IMR-90 (cell line): ENCODE measurements at regions not wholly inside any gene's neighbourhood (a gene's known extent, or its start where the extent isn't known, plus 50 kb on each side); places are given as distances from the start of the nearest gene placed in this dataset.

Source experiments
- ATAC-seq: fragments of 200-7000 bp; cut with Tn5 transposase; 2 replicates; pipeline ENCODE4 v1.9.1; 2020; ENCODE audit warnings: low read depth, mild to moderate bottlenecking, moderate library complexity
- BruUV-seq: library from RNA; stranded (reverse); fragments of 400-500 nt; replicated peaks from 2 replicates; lab custom pipeline; 2021; lab: Mats Ljungman, UMichigan
- CTCF ChIA-PET: fragments of 300-600 bp; formaldehyde crosslinking; extraction: SDS; loops from one replicate; lab custom pipeline; 2021; ENCODE audit warnings: antibody characterized with exemption; lab: Yijun Ruan, JAX
- POLR2A ChIA-PET: fragments of 300-600 bp; sonication (Branson Sonifier 250); formaldehyde crosslinking; loops from one replicate; lab custom pipeline; 2022; ENCODE audit warnings: antibody characterized with exemption; ENCODE audit not compliant: unreplicated experiment; lab: Charles Lee
- DNase-seq: peaks from one replicate; pipeline ENCODE4 v3.0.0; 2013
- H2AFZ ChIP-seq: replicated peaks from 2 replicates; pipeline ENCODE3; 2013; ENCODE audit warnings: low read length, mild to moderate bottlenecking; ENCODE audit not compliant: poor library complexity
- H2AK5ac ChIP-seq: 2 replicates; pipeline ENCODE4 v1.6.1; 2013; ENCODE audit warnings: low read depth, low read length, inconsistent platforms
- H2AK9ac ChIP-seq: replicated peaks from 2 replicates; pipeline ENCODE3; 2013; ENCODE audit warnings: mild to moderate bottlenecking, low read depth, low read length, moderate library complexity; ENCODE audit not compliant: poor library complexity
- H2BK120ac ChIP-seq: 2 replicates; pipeline ENCODE4 v1.6.1; 2013; ENCODE audit warnings: low read depth, low read length, inconsistent platforms
- H2BK15ac ChIP-seq: 3 replicates; pipeline ENCODE4 v1.6.1; 2013; ENCODE audit warnings: low read depth, low read length, inconsistent platforms
- H2BK20ac ChIP-seq: 2 replicates; pipeline ENCODE4 v1.6.1; 2013; ENCODE audit warnings: low read depth, mild to moderate bottlenecking, inconsistent platforms, low read length, moderate library complexity
- H2BK5ac ChIP-seq: 2 replicates; pipeline ENCODE4 v1.6.1; 2013; ENCODE audit warnings: mild to moderate bottlenecking, low read depth, low read length, inconsistent platforms; ENCODE audit not compliant: poor library complexity, severe bottlenecking
- H3K14ac ChIP-seq: replicated peaks from 2 replicates; pipeline ENCODE4 v1.6.1; 2013; ENCODE audit warnings: low read depth, low read length, inconsistent platforms
- H3K18ac ChIP-seq: 2 replicates; pipeline ENCODE4 v1.6.1; 2013; ENCODE audit warnings: low read depth, low read length, control low read depth
- H3K23ac ChIP-seq: 2 replicates; pipeline ENCODE4 v1.6.1; 2013; ENCODE audit warnings: low read depth, low read length, inconsistent platforms
- H3K27ac ChIP-seq: 2 replicates; pipeline ENCODE4 v1.5.1; 2013; ENCODE audit warnings: mild to moderate bottlenecking, control low read depth, low read length; ENCODE audit not compliant: insufficient read depth
- H3K27me3 ChIP-seq: 2 replicates; pipeline ENCODE4 v1.6.1; 2013; ENCODE audit warnings: low read length; ENCODE audit not compliant: control insufficient read depth, insufficient read depth
- H3K36me3 ChIP-seq: 2 replicates; pipeline ENCODE4 v1.6.1; 2013; ENCODE audit warnings: low read length, mixed read lengths; ENCODE audit not compliant: control insufficient read depth, insufficient read depth
- H3K4ac ChIP-seq: 2 replicates; pipeline ENCODE4 v1.6.1; 2013; ENCODE audit warnings: low read depth, low read length, inconsistent platforms
- H3K4me1 ChIP-seq: 2 replicates; pipeline ENCODE4 v1.6.1; 2013; ENCODE audit warnings: low read length, mixed read lengths; ENCODE audit not compliant: control insufficient read depth, insufficient read depth
- H3K4me2 ChIP-seq: 2 replicates; pipeline ENCODE4 v1.6.1; 2013; ENCODE audit warnings: low read depth, mild to moderate bottlenecking, control low read depth, low read length, moderate library complexity
- H3K4me3 ChIP-seq: 2 replicates; pipeline ENCODE4 v1.5.1; 2013; ENCODE audit warnings: low read depth, mild to moderate bottlenecking, control low read depth, low read length, moderate library complexity; ENCODE audit not compliant: insufficient read depth
- H3K56ac ChIP-seq: 2 replicates; pipeline ENCODE4 v1.6.1; 2013; ENCODE audit warnings: low read length, inconsistent platforms; ENCODE audit not compliant: insufficient read depth; ENCODE audit errors: extremely low read depth
- H3K79me1 ChIP-seq, 2 experiments: 2 replicates each; pipeline ENCODE4 v1.6.1; 2013; ENCODE audit warnings: low read length in 2 of 2, inconsistent platforms in 1 of 2, low read depth in 1 of 2
- H3K9ac ChIP-seq: 2 replicates; pipeline ENCODE4 v1.6.1; 2013; ENCODE audit warnings: low read depth, low read length, control low read depth
- H3K9me1 ChIP-seq: 2 replicates; pipeline ENCODE4 v1.6.1; 2013; ENCODE audit warnings: low read length, inconsistent platforms; ENCODE audit not compliant: insufficient read depth
- H3K9me3 ChIP-seq: 2 replicates; pipeline ENCODE4 v1.6.1; 2013; ENCODE audit warnings: low read length; ENCODE audit not compliant: control insufficient read depth, insufficient read depth
- H4K20me1 ChIP-seq: 2 replicates; pipeline ENCODE4 v1.6.1; 2013; ENCODE audit warnings: low read length, inconsistent platforms; ENCODE audit not compliant: insufficient read depth
- H4K5ac ChIP-seq: 2 replicates; pipeline ENCODE4 v1.6.1; 2013; ENCODE audit warnings: mild to moderate bottlenecking, low read depth, low read length, control low read depth
- H4K8ac ChIP-seq, 2 experiments: 2 replicates each; pipeline ENCODE4 v1.6.1; 2013; ENCODE audit warnings: low read depth in 2 of 2, low read length in 2 of 2, control low read depth in 1 of 2, inconsistent platforms in 1 of 2
- H4K91ac ChIP-seq: 2 replicates; pipeline ENCODE4 v1.6.1; 2013; ENCODE audit warnings: low read depth, low read length, inconsistent platforms; ENCODE audit not compliant: insufficient read depth
- BHLHE40 ChIP-seq: fragments of 150-350 bp; IDR thresholded peaks from 2 replicates; pipeline ENCODE4 v1.6.1; 2016; ENCODE audit warnings: mild to moderate bottlenecking, low read depth, low read length
- CEBPB ChIP-seq: IDR thresholded peaks from 2 replicates; pipeline ENCODE4 v1.6.1; 2012; ENCODE audit warnings: low read depth, low read length, improper control_type of control experiment
- CHD1 ChIP-seq: IDR thresholded peaks from 2 replicates; pipeline ENCODE4 v1.6.1; 2012; ENCODE audit warnings: low read depth, low read length, improper control_type of control experiment
- FOS ChIP-seq: fragments of 150-350 bp; IDR thresholded peaks from 2 replicates; pipeline ENCODE4 v1.6.1; 2016; ENCODE audit warnings: low read depth, low read length
- MAFK ChIP-seq: IDR thresholded peaks from 2 replicates; pipeline ENCODE4 v1.6.1; 2012; ENCODE audit warnings: low read depth, low read length, improper control_type of control experiment
- MAZ ChIP-seq: IDR thresholded peaks from 2 replicates; pipeline ENCODE4 v1.6.1; 2012; ENCODE audit warnings: low read depth, mild to moderate bottlenecking, low read length, improper control_type of control experiment, moderate library complexity, borderline replicate concordance
- MXI1 ChIP-seq: IDR thresholded peaks from 2 replicates; pipeline ENCODE4 v1.6.1; 2012; ENCODE audit warnings: low read depth, mild to moderate bottlenecking, low read length, moderate library complexity, borderline replicate concordance
- NFE2L2 ChIP-seq: fragments of 150-350 bp; IDR thresholded peaks from 2 replicates; pipeline ENCODE4 v1.6.1; 2016; ENCODE audit warnings: low read depth, mild to moderate bottlenecking, low read length
- POLR2A ChIP-seq: IDR thresholded peaks from 2 replicates; pipeline ENCODE4 v1.6.1; 2012; ENCODE audit warnings: mild to moderate bottlenecking, low read depth, low read length
- RAD21 ChIP-seq: IDR thresholded peaks from 2 replicates; pipeline ENCODE4 v1.6.1; 2012; ENCODE audit warnings: low read length, improper control_type of control experiment
- RCOR1 ChIP-seq: IDR thresholded peaks from 2 replicates; pipeline ENCODE4 v1.6.1; 2012; ENCODE audit warnings: mild to moderate bottlenecking, low read length, improper control_type of control experiment; ENCODE audit not compliant: insufficient replicate concordance
- RFX5 ChIP-seq: IDR thresholded peaks from 2 replicates; pipeline ENCODE4 v1.8.0; 2012; ENCODE audit warnings: low read depth, mild to moderate bottlenecking, low read length, moderate library complexity
- SMC3 ChIP-seq: fragments of 150-350 bp; IDR thresholded peaks from 2 replicates; pipeline ENCODE4 v1.6.1; 2016; ENCODE audit warnings: low read depth, mild to moderate bottlenecking, antibody characterized with exemption, low read length, moderate library complexity
- WGBS, 2 experiments: methylation state at CpG; one replicate each; pipeline versions ENCODE4 v1.1.5 to v1.1.7; 2013; ENCODE audit warnings: missing lambda C conversion rate in 2 of 2; ENCODE audit not compliant: insufficient read length in 1 of 2; ENCODE audit errors: extremely low coverage in 2 of 2; 5-methylcytosine and 5-hydroxymethylcytosine counted together
- dilution Hi-C: fragments of 300-500 bp; cut with HindIII; formaldehyde crosslinking; loops from one replicate; pipeline ENCODE4 v1.14.3; 2018; ENCODE audit warnings: low sequenced_read_pairs; ENCODE audit not compliant: unreplicated experiment
- in situ Hi-C: fragments of 300-500 bp; cut with MboI; formaldehyde crosslinking; loops from 3 replicates; pipeline ENCODE4 v1.14.3; 2019; ENCODE audit warnings: low sequenced_read_pairs, inconsistent platforms, mixed read lengths
- intact Hi-C: fragments of 100-400 bp; cut with micrococcal nuclease; formaldehyde crosslinking; loops from 2 replicates; pipeline ENCODE4 v1.10.0; 2022
- TF ChIP-seq, protein P1 (sequence below): fragments of 150-350 bp; IDR thresholded peaks from 2 replicates; pipeline ENCODE4 v1.6.1; 2016; ENCODE audit warnings: low read depth, mild to moderate bottlenecking, low read length, moderate library complexity, borderline replicate concordance
- TF ChIP-seq, protein P2 (sequence below): conservative IDR thresholded peaks from 2 replicates; pipeline ENCODE4 v1.5.1; 2012; ENCODE audit warnings: mild to moderate bottlenecking, low read depth, low read length, improper control_type of control experiment
- TF ChIP-seq, protein P3 (sequence below): fragments of 150-350 bp; IDR thresholded peaks from 2 replicates; pipeline ENCODE4 v1.6.1; 2017; ENCODE audit warnings: mild to moderate bottlenecking, antibody characterized with exemption, low read length, low read depth

DNA sequence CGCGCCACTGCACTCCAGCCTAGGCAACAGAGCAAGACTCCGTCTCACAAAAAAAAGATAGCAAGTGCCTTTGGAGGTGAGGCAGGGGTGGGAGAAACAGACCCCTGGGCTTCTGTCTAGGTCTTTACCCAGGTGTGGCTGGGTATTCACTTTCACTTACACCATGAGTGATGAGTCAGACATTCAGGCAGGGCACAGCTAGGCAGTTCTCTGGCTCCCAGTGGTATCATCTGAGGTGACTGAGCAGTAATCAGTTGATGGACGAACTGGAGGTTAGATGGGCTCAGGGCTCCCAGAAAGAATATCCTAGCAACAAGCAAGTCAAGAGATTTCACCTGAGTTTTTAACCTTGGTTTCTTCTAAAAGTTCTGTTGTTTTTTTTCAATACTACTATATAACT is 107.0 kb upstream of the RAB6C start:
- Histone ChIP-seq H3K9me1 (no peaks in the 10 kb centered on the region), H2AK9ac (no peak overlapping the region), H3K79me1 (no peaks in the 10 kb centered on the region), H3K4me2 (no peak overlapping the region), H2AFZ (no peak overlapping the region), H3K27me3 (no peaks in the 10 kb centered on the region), H3K27ac (no peak overlapping the region), H3K9me3 (no peaks in the 10 kb centered on the region), H4K5ac (no peak overlapping the region), H2BK20ac (no peak overlapping the region), H4K20me1 (no peaks in the 10 kb centered on the region), H2BK15ac (no peak overlapping the region), H3K36me3 (no peaks in the 10 kb centered on the region), H3K56ac (no peak overlapping the region), H4K91ac (no peak overlapping the region), H2BK120ac (no peak overlapping the region), H2AK5ac (no peak overlapping the region), H4K8ac (no peak overlapping the region), H3K14ac (no peak overlapping the region), H3K4me3 (no peak overlapping the region), H2BK5ac (no peak overlapping the region), H3K23ac (no peak overlapping the region), H3K4ac (no peak overlapping the region), H3K9ac (no peak overlapping the region), H3K4me1 (no peaks in the 10 kb centered on the region), H3K18ac (no peak overlapping the region)
- TF ChIP-seq, protein P1, sequence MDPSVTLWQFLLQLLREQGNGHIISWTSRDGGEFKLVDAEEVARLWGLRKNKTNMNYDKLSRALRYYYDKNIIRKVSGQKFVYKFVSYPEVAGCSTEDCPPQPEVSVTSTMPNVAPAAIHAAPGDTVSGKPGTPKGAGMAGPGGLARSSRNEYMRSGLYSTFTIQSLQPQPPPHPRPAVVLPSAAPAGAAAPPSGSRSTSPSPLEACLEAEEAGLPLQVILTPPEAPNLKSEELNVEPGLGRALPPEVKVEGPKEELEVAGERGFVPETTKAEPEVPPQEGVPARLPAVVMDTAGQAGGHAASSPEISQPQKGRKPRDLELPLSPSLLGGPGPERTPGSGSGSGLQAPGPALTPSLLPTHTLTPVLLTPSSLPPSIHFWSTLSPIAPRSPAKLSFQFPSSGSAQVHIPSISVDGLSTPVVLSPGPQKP, result no peak
- TF ChIP-seq BHLHE40, result no peak
- no peak for TF ChIP-seq RCOR1
- TF ChIP-seq, protein P2, sequence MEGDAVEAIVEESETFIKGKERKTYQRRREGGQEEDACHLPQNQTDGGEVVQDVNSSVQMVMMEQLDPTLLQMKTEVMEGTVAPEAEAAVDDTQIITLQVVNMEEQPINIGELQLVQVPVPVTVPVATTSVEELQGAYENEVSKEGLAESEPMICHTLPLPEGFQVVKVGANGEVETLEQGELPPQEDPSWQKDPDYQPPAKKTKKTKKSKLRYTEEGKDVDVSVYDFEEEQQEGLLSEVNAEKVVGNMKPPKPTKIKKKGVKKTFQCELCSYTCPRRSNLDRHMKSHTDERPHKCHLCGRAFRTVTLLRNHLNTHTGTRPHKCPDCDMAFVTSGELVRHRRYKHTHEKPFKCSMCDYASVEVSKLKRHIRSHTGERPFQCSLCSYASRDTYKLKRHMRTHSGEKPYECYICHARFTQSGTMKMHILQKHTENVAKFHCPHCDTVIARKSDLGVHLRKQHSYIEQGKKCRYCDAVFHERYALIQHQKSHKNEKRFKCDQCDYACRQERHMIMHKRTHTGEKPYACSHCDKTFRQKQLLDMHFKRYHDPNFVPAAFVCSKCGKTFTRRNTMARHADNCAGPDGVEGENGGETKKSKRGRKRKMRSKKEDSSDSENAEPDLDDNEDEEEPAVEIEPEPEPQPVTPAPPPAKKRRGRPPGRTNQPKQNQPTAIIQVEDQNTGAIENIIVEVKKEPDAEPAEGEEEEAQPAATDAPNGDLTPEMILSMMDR, result no peak
- no peak for TF ChIP-seq MXI1
- no peak for TF ChIP-seq SMC3
- TF ChIP-seq MAZ, result no peak
- no peak for TF ChIP-seq CHD1
- TF ChIP-seq, protein P3, sequence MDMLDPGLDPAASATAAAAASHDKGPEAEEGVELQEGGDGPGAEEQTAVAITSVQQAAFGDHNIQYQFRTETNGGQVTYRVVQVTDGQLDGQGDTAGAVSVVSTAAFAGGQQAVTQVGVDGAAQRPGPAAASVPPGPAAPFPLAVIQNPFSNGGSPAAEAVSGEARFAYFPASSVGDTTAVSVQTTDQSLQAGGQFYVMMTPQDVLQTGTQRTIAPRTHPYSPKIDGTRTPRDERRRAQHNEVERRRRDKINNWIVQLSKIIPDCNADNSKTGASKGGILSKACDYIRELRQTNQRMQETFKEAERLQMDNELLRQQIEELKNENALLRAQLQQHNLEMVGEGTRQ, result no peak
- no peak for TF ChIP-seq FOS
- TF ChIP-seq CEBPB, result no peak
- no peak for TF ChIP-seq RAD21
- no peak for TF ChIP-seq MAFK
- no peak for TF ChIP-seq RFX5
- no peak for TF ChIP-seq POLR2A
- TF ChIP-seq NFE2L2, result no peak
- dilution Hi-C loops, result no loop called here
- ChIA-PET CTCF (no interaction called here), POLR2A (no interaction called here)
- intact Hi-C loops, result no loop called here
- DNase-seq (no peak), ATAC-seq (no peak)
- no CpG with 5 or more reads among the region's 4 CpGs for WGBS, 2 experiments
- in situ Hi-C loops, result loop anchor here (25.0 kb wide), 1 partner anchor 1710 kb away; no protein-coding TSS in a partner anchor
- no TSS peak for BruUV-seq
